ENCODE measurements at regions not wholly inside any gene's neighbourhood (a gene's known extent, or its start where the extent isn't known, plus 50 kb on each side); places are given as distances from the start of the nearest gene placed in this dataset.

DNA sequence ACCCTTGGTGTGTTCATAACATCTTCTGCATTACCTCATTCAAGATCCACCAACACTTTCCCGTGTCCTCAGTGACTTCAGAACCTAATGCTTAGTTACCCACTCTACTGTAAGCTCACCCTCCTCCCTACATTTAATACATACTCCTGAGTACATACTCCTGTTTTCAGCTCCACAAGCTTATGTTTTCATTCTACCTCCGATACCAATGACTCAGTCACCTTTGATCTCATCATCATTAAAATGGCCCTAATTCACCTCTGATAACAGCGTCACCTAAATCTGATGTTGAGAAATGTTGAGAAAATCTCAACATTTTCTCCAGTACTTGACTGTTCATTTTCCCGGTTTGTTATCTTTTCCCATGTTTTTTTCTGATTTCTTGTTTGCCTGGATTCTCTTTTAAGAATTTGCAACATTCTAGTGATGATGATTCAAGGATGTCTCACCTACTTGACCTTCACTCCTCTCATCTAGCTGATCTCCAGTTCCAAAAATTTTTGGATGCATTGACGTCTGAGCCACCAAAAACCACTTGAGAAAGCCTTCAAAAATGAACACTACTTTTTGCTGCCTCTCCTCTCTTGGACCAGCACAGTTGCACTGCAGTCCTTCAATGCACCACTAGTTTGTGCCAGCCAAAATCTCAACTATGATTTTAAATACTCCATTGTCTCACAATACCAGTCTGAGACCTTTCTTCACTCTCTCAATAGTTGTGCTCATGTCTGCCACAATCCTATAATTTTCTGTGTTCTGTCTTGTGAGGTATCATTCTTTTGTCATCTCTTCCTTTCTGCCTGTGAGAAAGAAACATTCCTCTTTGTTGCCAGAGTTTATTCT lies 220.7 kb upstream of the SEMA6D start:
- no peak for DNase-seq
- Mint-ChIP-seq H3K27ac (no peak overlapping the region), H3K9me3 (peaks cover 0 to 3% (median 0%) of the 10 kb centered on the region in 6 donors), H3K4me1 (no peaks in the 10 kb centered on the region), H3K27me3 (ENCODE audit: low read depth in 3 of 3) (peaks cover 0 to 2% (median 0%) of the 10 kb centered on the region in 3 donors), H3K4me3 (no peak overlapping the region), H3K36me3 (no peaks in the 10 kb centered on the region)

DNA sequence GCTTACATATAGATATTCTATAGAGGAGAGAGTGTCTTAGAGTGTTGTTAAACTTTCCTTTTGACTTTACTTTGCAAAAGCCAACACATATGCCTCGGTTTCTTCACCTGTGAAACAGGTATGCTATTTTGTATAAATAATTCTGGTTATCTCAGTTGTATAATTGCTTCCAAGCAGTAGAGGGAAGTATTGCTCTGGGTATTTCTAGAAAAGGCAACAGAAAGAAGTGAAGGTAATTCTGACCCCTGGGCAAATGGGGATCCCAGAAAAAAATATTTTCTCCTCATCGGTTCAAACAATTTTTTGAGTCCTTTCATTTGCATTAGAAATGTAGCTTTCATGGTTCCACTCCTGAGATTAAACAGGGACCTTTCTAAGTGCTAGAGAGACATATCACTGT lies 216.5 kb upstream of the SEMA6D start:
- H3K27ac Mint-ChIP-seq = no peak overlapping the region
- peaks cover 6 to 10% of the 10 kb centered on the region in 2 donors for H3K4me1 Mint-ChIP-seq
- no peak overlapping the region for H3K4me3 Mint-ChIP-seq
- peaks cover 0 to 2% (median 0%) of the 10 kb centered on the region in 6 donors for H3K9me3 Mint-ChIP-seq
- DNase-seq = no peak
- H3K27me3 Mint-ChIP-seq (ENCODE audit: low read depth in 3 of 3) = peaks cover 0 to 4% (median 3%) of the 10 kb centered on the region in 3 donors
- H3K36me3 Mint-ChIP-seq = no peaks in the 10 kb centered on the region

DNA sequence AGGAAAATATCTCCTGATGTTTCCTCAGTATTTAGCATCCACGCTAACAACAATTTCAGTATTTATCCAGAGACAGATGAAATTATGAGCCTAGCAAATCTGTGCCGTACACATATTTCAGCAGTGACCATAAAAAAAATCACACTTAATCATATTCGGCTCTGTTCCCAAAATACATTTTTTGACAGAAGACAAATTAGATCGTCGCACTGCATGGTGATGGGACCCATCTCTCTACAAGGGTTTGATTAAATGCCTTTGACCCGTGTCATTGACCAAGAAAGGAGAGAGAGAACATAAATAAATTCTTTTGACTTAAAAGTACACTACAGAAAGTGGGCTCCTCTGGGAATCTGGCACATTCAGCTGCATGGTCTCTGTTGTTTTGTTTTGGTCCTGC lies 215.3 kb upstream of the SEMA6D start:
- peaks cover 0 to 4% (median 3%) of the 10 kb centered on the region in 3 donors for H3K27me3 Mint-ChIP-seq (ENCODE audit: low read depth in 3 of 3)
- peaks cover 6 to 10% of the 10 kb centered on the region in 2 donors for H3K4me1 Mint-ChIP-seq
- H3K9me3 Mint-ChIP-seq = peaks cover 0 to 2% (median 0%) of the 10 kb centered on the region in 6 donors

DNA sequence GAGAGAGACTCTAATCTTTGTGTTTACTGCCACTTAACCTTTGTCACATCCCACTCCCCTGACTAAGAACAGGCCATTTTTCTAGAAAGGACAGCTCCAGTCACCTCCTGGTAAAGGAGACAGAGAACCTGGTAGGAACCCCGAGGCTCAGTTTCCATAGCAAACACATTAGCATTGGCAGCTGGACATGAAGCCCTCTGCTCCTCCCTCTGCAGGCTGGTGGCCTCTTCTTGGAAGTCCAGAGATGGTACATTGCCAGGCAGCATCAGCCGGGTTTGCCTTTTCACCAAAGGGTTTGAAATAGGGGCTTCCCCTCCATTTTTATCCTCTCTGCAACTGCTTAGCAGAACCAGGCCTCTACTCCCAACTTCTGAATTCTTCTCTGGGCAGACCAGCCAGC lies 213.4 kb upstream of the SEMA6D start:
- no peaks in the 10 kb centered on the region for H3K36me3 Mint-ChIP-seq
- H3K9me3 Mint-ChIP-seq = peaks cover 0 to 2% (median 0%) of the 10 kb centered on the region in 6 donors
- H3K4me3 Mint-ChIP-seq = no peak overlapping the region
- peaks cover 0 to 4% (median 3%) of the 10 kb centered on the region in 3 donors for H3K27me3 Mint-ChIP-seq (ENCODE audit: low read depth in 3 of 3)
- no peak for DNase-seq
- peaks cover 6 to 10% of the 10 kb centered on the region in 2 donors for H3K4me1 Mint-ChIP-seq
- H3K27ac Mint-ChIP-seq = no peak overlapping the region

More for the DNA sequence above, 215.3 kb upstream of the SEMA6D start:
- no peak overlapping the region for H3K27ac Mint-ChIP-seq
- no peaks in the 10 kb centered on the region for H3K36me3 Mint-ChIP-seq
- no peak overlapping the region for H3K4me3 Mint-ChIP-seq
- no peak for DNase-seq

DNA sequence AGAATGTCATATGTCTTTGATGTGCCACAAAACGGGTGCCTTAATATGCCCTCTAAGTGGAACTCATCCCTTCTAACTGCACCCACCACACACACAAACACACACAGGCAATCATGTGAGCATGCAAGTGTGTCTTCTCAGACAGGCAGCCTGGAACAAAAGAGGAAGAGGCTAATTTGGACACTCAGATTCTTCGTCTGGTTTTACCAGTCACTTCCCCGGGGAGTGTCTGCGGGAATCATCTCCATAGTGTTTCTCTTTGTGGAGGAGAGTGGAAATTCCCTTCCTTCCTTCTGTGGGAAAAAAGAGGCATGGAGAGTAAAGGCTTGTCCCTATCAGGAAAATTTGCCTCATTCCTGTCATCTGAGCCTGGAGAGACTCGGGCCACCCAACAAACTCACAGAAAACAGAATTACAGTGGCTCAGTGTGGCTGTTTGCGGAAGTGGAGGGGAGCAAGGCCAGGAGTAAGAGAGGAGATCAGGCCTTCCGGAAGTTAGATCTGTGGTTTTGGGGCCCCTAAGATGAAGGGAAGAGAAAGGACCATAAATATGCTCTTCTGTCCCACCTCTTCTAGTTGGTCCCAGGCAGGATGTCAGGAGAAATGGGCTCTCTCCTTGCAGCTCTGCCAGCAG lies 212.6 kb upstream of the SEMA6D start:
- Mint-ChIP-seq H3K4me1 (peaks cover 6 to 10% of the 10 kb centered on the region in 2 donors), H3K9me3 (no peaks in the 10 kb centered on the region), H3K36me3 (no peaks in the 10 kb centered on the region), H3K27ac (peak overlapping the region in 1 of 6 donors; percentile 12), H3K4me3 (no peak overlapping the region), H3K27me3 (ENCODE audit: low read depth in 3 of 3) (peaks cover 0 to 3% (median 2%) of the 10 kb centered on the region in 3 donors)
- DNase-seq = no peak

DNA sequence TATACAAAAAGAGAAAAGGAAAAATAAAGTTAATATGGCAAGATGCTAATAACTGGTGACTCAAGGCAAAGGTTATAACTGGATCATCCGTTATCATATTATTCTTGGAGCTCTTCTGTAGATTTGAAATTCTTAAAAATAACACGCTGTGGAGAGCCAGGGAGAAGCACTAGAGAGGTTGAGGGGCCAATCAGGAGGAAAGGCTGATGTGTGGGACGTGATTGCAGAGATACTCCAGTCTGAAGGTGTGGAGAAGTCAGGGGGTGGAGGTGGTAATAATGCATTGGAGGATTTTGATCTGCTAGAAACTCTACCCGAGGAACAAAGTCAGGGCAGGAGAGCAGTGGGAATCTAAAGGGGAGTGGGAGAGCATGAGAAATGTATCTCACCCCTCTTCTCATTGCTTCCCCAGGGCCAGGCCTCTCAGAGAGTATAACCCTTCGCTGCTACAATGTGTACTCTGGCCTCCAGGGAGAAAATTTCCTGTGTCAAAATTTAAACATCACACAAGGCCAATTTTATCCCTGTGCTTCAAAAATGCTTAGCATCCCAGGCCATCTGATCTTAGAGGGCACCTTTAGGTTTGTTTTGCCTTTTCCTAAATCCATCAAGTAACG lies 211.5 kb upstream of the SEMA6D start:
- peaks cover 0 to 3% (median 2%) of the 10 kb centered on the region in 3 donors for H3K27me3 Mint-ChIP-seq (ENCODE audit: low read depth in 3 of 3)
- H3K9me3 Mint-ChIP-seq = no peaks in the 10 kb centered on the region
- H3K4me3 Mint-ChIP-seq = no peak overlapping the region
- H3K36me3 Mint-ChIP-seq = no peaks in the 10 kb centered on the region
- H3K4me1 Mint-ChIP-seq = peaks cover 6 to 10% of the 10 kb centered on the region in 2 donors
- no peak for DNase-seq
- H3K27ac Mint-ChIP-seq = no peak overlapping the region

DNA sequence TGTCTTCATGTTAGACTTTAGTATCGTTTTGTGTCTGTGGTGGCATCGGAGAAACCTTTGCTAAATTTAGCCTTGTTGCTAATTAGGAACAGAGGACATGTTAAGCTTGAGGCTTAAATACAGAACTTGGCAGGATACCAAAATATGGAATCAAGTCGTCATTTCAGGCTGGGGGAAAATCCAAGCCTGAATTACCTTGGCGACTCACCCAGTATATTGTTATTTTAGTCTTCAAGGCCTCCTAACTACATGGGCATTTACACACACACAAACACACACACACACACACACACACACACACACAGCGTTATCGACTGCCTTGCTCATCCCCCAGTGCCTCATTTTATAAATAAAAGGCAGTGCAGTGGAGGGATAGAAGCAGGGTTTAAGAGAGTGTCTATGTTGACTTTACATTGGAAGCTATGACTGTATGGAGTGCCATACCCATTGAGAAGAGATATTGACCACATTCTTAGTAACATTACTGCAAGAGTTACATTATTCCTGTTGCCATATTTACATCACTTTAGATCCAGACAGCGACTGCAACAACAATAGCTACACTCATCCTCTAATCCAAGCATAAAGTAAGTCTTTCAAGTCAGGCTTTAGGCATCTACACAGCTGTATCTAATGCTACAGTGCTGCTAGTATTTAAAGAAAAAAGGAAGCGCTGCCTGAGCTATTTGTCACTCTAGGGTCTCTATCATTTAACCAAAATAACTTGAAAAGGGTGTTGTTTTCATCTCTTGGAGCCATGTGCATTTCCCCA lies 210.8 kb upstream of the SEMA6D start:
- Mint-ChIP-seq H3K36me3 (no peaks in the 10 kb centered on the region), H3K27me3 (ENCODE audit: low read depth in 3 of 3) (peaks cover 0 to 3% (median 2%) of the 10 kb centered on the region in 3 donors), H3K9me3 (peaks cover 0 to under 1% (median 0%) of the 10 kb centered on the region in 6 donors), H3K4me3 (no peak overlapping the region), H3K4me1 (peaks cover 6 to 10% of the 10 kb centered on the region in 2 donors), H3K27ac (no peak overlapping the region)
- no peak for DNase-seq

DNA sequence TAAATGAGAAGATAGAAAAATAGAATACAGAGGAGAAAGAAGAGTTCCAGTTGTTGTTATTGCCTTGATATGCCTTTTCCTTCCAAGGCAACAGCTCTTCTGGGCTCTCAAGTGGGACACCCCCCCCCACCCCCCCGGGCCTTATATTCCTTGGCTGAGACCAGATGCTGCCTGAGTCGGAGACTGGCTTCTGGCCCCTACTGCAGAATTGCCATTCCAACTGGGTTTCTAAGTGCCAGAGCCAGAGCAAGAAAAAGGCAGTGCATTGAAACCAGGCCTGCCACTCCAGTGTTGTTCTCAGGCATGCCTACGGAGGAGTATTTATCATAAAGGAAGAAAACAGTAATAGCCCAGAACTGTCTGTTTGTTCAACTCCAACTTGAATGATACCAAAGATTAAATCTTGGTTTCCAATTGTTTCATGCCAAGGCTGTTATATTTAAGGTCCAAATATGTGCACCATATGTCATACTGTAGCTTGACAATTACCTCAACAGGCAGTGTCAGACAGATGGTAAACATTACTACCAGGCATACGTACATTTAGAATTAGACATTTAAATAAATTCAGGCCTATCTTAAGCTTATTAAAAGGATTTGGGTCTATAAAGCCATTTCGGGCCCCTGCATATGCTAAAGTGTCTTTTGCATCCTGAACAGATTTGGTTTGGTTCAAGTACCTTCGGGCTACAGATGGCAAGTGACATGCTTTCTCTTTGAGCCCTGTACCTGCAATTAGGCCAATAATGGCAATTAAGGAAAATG lies 209.9 kb upstream of the SEMA6D start:
- peaks cover 6 to 10% of the 10 kb centered on the region in 2 donors for H3K4me1 Mint-ChIP-seq
- peaks cover 0 to 3% (median 2%) of the 10 kb centered on the region in 3 donors for H3K27me3 Mint-ChIP-seq (ENCODE audit: low read depth in 3 of 3)
- no peaks in the 10 kb centered on the region for H3K36me3 Mint-ChIP-seq
- H3K9me3 Mint-ChIP-seq = peaks cover 0 to 2% (median 0%) of the 10 kb centered on the region in 6 donors
- H3K27ac Mint-ChIP-seq = no peak overlapping the region
- no peak overlapping the region for H3K4me3 Mint-ChIP-seq
- DNase-seq = no peak

DNA sequence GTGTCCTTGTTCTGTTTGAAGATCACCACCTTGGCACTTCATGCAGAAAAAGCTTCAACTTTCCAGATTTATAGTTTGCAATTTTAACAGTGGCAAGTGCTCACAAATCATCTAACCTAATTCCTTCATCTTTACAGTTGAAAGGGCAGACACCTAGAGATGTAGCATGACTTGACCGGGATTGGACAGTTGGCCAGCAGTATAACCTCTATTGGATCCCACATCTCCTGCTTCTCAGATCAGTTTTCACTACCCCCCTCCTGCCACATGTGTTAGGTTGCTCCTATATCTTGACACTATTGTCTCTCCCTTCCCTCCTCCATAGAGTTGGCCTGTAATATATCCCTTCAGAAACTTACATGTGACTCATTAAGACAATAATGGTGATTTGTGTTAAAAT lies 206.0 kb upstream of the SEMA6D start:
- H3K4me1 Mint-ChIP-seq = no peaks in the 10 kb centered on the region
- no peak for DNase-seq
- no peak overlapping the region for H3K4me3 Mint-ChIP-seq
- H3K27ac Mint-ChIP-seq = no peak overlapping the region
- H3K36me3 Mint-ChIP-seq = no peaks in the 10 kb centered on the region
- no peaks in the 10 kb centered on the region for H3K27me3 Mint-ChIP-seq (ENCODE audit: low read depth in 3 of 3)
- peaks cover 0 to 2% (median 0%) of the 10 kb centered on the region in 6 donors for H3K9me3 Mint-ChIP-seq

DNA sequence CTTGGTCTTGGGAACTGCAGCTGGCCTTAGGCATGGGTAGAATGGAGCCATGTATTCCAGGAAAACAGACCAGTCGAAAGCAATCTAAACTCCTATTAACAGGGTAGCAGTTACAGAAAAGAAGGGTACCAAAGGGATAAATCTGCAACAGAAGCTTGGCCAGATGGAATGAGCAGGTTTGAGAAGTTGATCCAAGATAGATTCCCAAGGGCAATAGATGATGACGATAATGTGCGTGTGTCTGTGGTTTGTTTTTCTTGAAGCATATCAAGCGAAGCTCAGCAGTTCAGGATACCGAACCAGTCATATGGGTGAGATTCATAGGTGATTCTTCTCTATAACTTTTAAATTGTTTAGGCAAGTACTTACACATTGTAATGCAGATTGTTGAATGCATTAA lies 203.8 kb upstream of the SEMA6D start:
- H3K4me1 Mint-ChIP-seq = no peaks in the 10 kb centered on the region
- DNase-seq = no peak
- no peak overlapping the region for H3K4me3 Mint-ChIP-seq
- no peaks in the 10 kb centered on the region for H3K36me3 Mint-ChIP-seq
- no peaks in the 10 kb centered on the region for H3K27me3 Mint-ChIP-seq (ENCODE audit: low read depth in 3 of 3)
- no peak overlapping the region for H3K27ac Mint-ChIP-seq
- H3K9me3 Mint-ChIP-seq = peaks cover 0 to 2% (median 0%) of the 10 kb centered on the region in 6 donors

DNA sequence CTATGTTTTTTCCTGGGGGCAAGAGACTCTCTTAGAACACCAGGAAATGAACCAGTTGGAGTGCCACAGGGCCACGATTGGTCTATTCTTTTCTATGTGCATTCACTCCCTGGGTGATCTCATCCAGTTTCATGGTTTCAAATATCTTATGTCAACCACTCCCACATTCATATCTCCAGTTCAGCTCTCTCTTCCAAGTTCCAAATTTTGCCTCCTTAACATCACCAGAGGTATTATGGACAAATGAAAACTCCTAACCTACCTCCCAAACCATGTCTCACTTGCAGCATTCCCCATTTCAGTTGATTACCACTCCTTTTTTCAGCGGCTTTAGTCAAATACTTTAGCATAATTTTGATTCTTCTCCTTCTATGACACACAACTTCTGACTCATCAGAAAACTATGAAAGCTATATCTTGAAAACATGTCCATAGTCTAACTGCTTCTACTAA lies 203.1 kb upstream of the SEMA6D start:
- Mint-ChIP-seq H3K27ac (no peak overlapping the region), H3K36me3 (no peaks in the 10 kb centered on the region), H3K4me1 (no peaks in the 10 kb centered on the region), H3K27me3 (ENCODE audit: low read depth in 3 of 3) (no peaks in the 10 kb centered on the region), H3K4me3 (no peak overlapping the region), H3K9me3 (peaks cover 0 to 2% (median under 1%) of the 10 kb centered on the region in 6 donors)
- DNase-seq = no peak

DNA sequence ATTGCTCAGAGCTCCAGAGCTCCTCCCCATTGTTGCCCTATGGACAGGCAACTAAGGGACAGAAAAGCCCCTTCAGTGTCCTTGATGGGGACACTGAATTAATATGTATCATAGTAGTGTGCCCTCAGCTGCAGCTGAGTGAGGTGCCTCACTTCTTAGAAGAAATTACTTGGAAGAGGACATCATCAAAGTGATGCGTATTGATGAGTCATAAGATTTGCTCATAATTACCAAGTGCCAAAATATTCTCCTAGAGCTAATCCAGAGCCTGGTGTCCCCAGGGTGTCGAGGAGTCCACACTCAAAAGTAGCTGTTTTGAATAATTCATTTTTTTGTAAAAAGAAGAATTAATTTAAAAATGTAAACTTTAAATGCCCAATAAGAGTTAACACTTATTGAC lies 200.7 kb upstream of the SEMA6D start:
- Mint-ChIP-seq H3K9me3 (peaks cover 0 to 4% (median 3%) of the 10 kb centered on the region in 6 donors), H3K27me3 (ENCODE audit: low read depth in 3 of 3) (peaks cover 0 to 2% (median 0%) of the 10 kb centered on the region in 3 donors), H3K36me3 (no peaks in the 10 kb centered on the region), H3K27ac (no peak overlapping the region), H3K4me1 (no peaks in the 10 kb centered on the region), H3K4me3 (no peak overlapping the region)
- no peak for DNase-seq

DNA sequence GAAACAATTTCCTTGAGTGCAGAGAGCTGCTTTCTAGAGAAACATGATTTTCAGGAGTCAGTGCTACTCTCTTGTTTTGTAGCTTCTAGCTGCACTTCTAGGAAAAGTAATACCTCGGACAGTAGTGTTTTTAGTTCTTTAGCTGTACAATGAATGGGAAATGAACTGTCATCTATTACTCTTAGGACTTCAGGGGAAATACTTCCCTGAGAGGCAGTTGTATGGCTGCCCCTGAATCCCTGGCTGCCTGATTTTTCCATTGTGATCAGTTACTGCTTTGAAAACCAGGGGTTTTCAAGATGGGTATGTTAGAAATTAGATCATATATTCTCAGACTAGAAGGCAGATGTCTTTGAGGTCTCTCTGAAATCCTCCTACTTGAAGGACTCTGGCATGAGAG lies 200.3 kb upstream of the SEMA6D start:
- H3K27me3 Mint-ChIP-seq (ENCODE audit: low read depth in 3 of 3) = peaks cover 0 to 2% (median 0%) of the 10 kb centered on the region in 3 donors
- no peak overlapping the region for H3K27ac Mint-ChIP-seq
- H3K4me3 Mint-ChIP-seq = no peak overlapping the region
- H3K4me1 Mint-ChIP-seq = no peaks in the 10 kb centered on the region
- H3K36me3 Mint-ChIP-seq = no peaks in the 10 kb centered on the region
- DNase-seq = no peak
- peaks cover 0 to 8% (median 3%) of the 10 kb centered on the region in 6 donors for H3K9me3 Mint-ChIP-seq
